H9 (cell line): ENCODE measurements at regions not wholly inside any gene's neighbourhood (a gene's known extent, or its start where the extent isn't known, plus 50 kb on each side); places are given as distances from the start of the nearest gene placed in this dataset.

ENCODE experiments used
- DNase-seq: peaks from one replicate; pipeline ENCODE4 v3.0.0-alpha.2; 2017
- H2AFZ ChIP-seq: one replicate; pipeline ENCODE4 v1.6.1; 2013; ENCODE audit warnings: mild to moderate bottlenecking, low read length, control low read depth, moderate library complexity
- H2AK5ac ChIP-seq: 2 replicates; pipeline ENCODE4 v1.6.1; 2013; ENCODE audit warnings: low read length, control low read depth, mixed read lengths; ENCODE audit not compliant: insufficient read length
- H2BK120ac ChIP-seq: one replicate; pipeline ENCODE4 v1.6.1; 2013; ENCODE audit warnings: low read depth, mild to moderate bottlenecking, low read length, control low read depth, inconsistent platforms; ENCODE audit not compliant: poor library complexity, severe bottlenecking
- H2BK12ac ChIP-seq: 2 replicates; pipeline ENCODE4 v1.6.1; 2013; ENCODE audit warnings: low read length, control low read depth, mixed read lengths, low read depth; ENCODE audit not compliant: insufficient read length
- H2BK15ac ChIP-seq: 2 replicates; pipeline ENCODE4 v1.6.1; 2013; ENCODE audit warnings: low read depth, low read length, control low read depth
- H2BK20ac ChIP-seq: one replicate; pipeline ENCODE4 v1.6.1; 2013; ENCODE audit warnings: low read depth, mild to moderate bottlenecking, low read length, control low read depth, inconsistent platforms; ENCODE audit not compliant: poor library complexity, severe bottlenecking
- H2BK5ac ChIP-seq: 2 replicates; pipeline ENCODE4 v1.6.1; 2013; ENCODE audit warnings: low read length, control low read depth, mixed read lengths; ENCODE audit not compliant: insufficient read length
- H3K14ac ChIP-seq: 2 replicates; pipeline ENCODE4 v1.6.1; 2013; ENCODE audit warnings: low read length, control low read depth; ENCODE audit not compliant: insufficient read depth
- H3K18ac ChIP-seq: 2 replicates; pipeline ENCODE4 v1.6.1; 2013; ENCODE audit warnings: low read depth, mild to moderate bottlenecking, mixed read lengths, low read length, control low read depth; ENCODE audit not compliant: insufficient read length
- H3K23ac ChIP-seq: 2 replicates; pipeline ENCODE4 v1.6.1; 2013; ENCODE audit warnings: low read length, control low read depth, mixed read lengths, low read depth; ENCODE audit not compliant: insufficient read length
- H3K23me2 ChIP-seq: 2 replicates; pipeline ENCODE4 v1.6.1; 2013; ENCODE audit warnings: low read depth, mild to moderate bottlenecking, mixed read lengths, low read length, control low read depth; ENCODE audit not compliant: insufficient read length, poor library complexity, severe bottlenecking
- H3K27ac ChIP-seq: 2 replicates; pipeline ENCODE4 v1.5.1; 2013; ENCODE audit warnings: low read length, control low read depth, mixed read lengths, low read depth; ENCODE audit not compliant: insufficient read length
- H3K27me3 ChIP-seq: 2 replicates; pipeline ENCODE4 v1.6.1; 2013; ENCODE audit warnings: low read length, control low read depth, inconsistent platforms; ENCODE audit not compliant: insufficient read depth
- H3K4ac ChIP-seq: 2 replicates; pipeline ENCODE4 v1.6.1; 2013; ENCODE audit warnings: low read depth, mild to moderate bottlenecking, control low read depth, inconsistent platforms, low read length, moderate library complexity
- H3K4me1 ChIP-seq: 2 replicates; pipeline ENCODE4 v1.6.1; 2013; ENCODE audit warnings: low read length, control low read depth, inconsistent platforms; ENCODE audit not compliant: insufficient read depth
- H3K4me2 ChIP-seq: 2 replicates; pipeline ENCODE4 v1.6.1; 2013; ENCODE audit warnings: low read length, control low read depth, mixed read lengths; ENCODE audit not compliant: insufficient read length, insufficient read depth
- H3K56ac ChIP-seq: 2 replicates; pipeline ENCODE4 v1.6.1; 2013; ENCODE audit warnings: low read depth, mild to moderate bottlenecking, mixed read lengths, low read length, control low read depth; ENCODE audit not compliant: insufficient read length
- H3K79me1 ChIP-seq: 2 replicates; pipeline ENCODE4 v1.6.1; 2013; ENCODE audit warnings: low read depth, mild to moderate bottlenecking, moderate library complexity, low read length, control low read depth, inconsistent platforms; ENCODE audit not compliant: insufficient read depth, poor library complexity, severe bottlenecking
- H3K79me2 ChIP-seq: 2 replicates; pipeline ENCODE4 v1.6.1; 2013; ENCODE audit warnings: low read length, control low read depth, inconsistent platforms; ENCODE audit not compliant: insufficient read depth
- H3K9ac ChIP-seq: 2 replicates; pipeline ENCODE4 v1.6.1; 2013; ENCODE audit warnings: low read length, control low read depth, mixed read lengths; ENCODE audit not compliant: insufficient read length; ENCODE audit errors: extremely low read depth
- H3K9me3 ChIP-seq: one replicate; pipeline ENCODE4 v1.6.1; 2013; ENCODE audit warnings: low read depth, low read length, inconsistent platforms; ENCODE audit not compliant: control insufficient read depth
- H3T11ph ChIP-seq: one replicate; pipeline ENCODE4 v1.6.1; 2013; ENCODE audit warnings: mild to moderate bottlenecking, low read length, control low read depth, inconsistent platforms
- H4K20me1 ChIP-seq: one replicate; pipeline ENCODE4 v1.6.1; 2013; ENCODE audit not compliant: control insufficient read depth, insufficient read length, insufficient read depth
- H4K5ac ChIP-seq: 2 replicates; pipeline ENCODE4 v1.6.1; 2013; ENCODE audit warnings: low read depth, mild to moderate bottlenecking, mixed read lengths, low read length, control low read depth; ENCODE audit not compliant: insufficient read length
- H4K8ac ChIP-seq: replicated peaks from 2 replicates; pipeline ENCODE4 v1.6.1; 2013; ENCODE audit warnings: low read length, control low read depth, mixed read lengths, low read depth; ENCODE audit not compliant: insufficient read length
- H4K91ac ChIP-seq: 2 replicates; pipeline ENCODE4 v1.6.1; 2013; ENCODE audit warnings: low read depth, mild to moderate bottlenecking, moderate library complexity, mixed read lengths, low read length, control low read depth; ENCODE audit not compliant: insufficient read length
- H3K27ac Mint-ChIP-seq, 3 experiments: 2 replicates in 2 of 3; 3 replicates in 1 of 3; pipeline ENCODE4 v1.8.0; 2020 to 2021; ENCODE audit warnings: mixed read lengths in 3 of 3, mild to moderate bottlenecking in 1 of 3, moderate library complexity in 1 of 3
- H3K27me3 Mint-ChIP-seq: 2 replicates; pipeline ENCODE4 v1.8.0; 2021; ENCODE audit warnings: low read depth, mild to moderate bottlenecking, moderate library complexity, mixed read lengths
- H3K36me3 Mint-ChIP-seq, 3 experiments: 2 replicates in 2 of 3; 3 replicates in 1 of 3; pipeline ENCODE4 v1.8.0; 2020 to 2021; ENCODE audit warnings: low read depth in 3 of 3, mixed read lengths in 3 of 3; ENCODE audit not compliant: insufficient read depth in 1 of 3
- H3K4me1 Mint-ChIP-seq, 2 experiments: 2 replicates each; pipeline ENCODE4 v1.8.0; 2020; ENCODE audit warnings: mixed read lengths in 2 of 2
- H3K4me3 Mint-ChIP-seq, 2 experiments: 2 replicates in 1 of 2; 3 replicates in 1 of 2; pipeline ENCODE4 v1.8.0; 2020 to 2021; ENCODE audit warnings: mild to moderate bottlenecking in 2 of 2, mixed read lengths in 2 of 2, moderate library complexity in 1 of 2
- H3K9me3 Mint-ChIP-seq, 2 experiments: 2 replicates in 1 of 2; 3 replicates in 1 of 2; pipeline ENCODE4 v1.8.0; 2020; ENCODE audit warnings: mild to moderate bottlenecking in 2 of 2, mixed read lengths in 2 of 2, moderate library complexity in 1 of 2
- CTCF ChIP-seq: fragments of 200-600 bp; sonication (generic); conservative IDR thresholded peaks from 3 replicates; pipeline ENCODE4 v1.8.0; 2021; ENCODE audit warnings: antibody characterized with exemption, mild to moderate bottlenecking
- WGBS: extraction: QIAGEN DNeasy Blood & Tissue Kit; methylation state at CpG from one replicate; pipeline ENCODE4 v1.1.7; 2013; ENCODE audit warnings: missing lambda C conversion rate, low lambda C conversion rate, mixed read lengths; ENCODE audit not compliant: insufficient read length; ENCODE audit errors: extremely low coverage; 5-methylcytosine and 5-hydroxymethylcytosine counted together

GRCh38 chr6:140228491-140228890 lies 854.0 kb upstream of the CITED2 start:
- DNase-seq, result no peak
- H3K27ac ChIP-seq, result no peak overlapping the region
- no CpG with 5 or more reads among the region's 1 CpG for WGBS
- no peak overlapping the region for H2BK20ac ChIP-seq
- TF ChIP-seq CTCF, result no peak
- no peak overlapping the region for H2BK12ac ChIP-seq
- no peaks in the 10 kb centered on the region for H3K4me1 ChIP-seq
- H3K79me2 ChIP-seq, result no peaks in the 10 kb centered on the region
- H3K4ac ChIP-seq, result no peak overlapping the region
- Mint-ChIP-seq H3K4me3 (no peak overlapping the region), H3K9me3 (peaks cover 18 to 23% of the 10 kb centered on the region in 2 experiments), H3K27me3 (no peaks in the 10 kb centered on the region), H3K4me1 (no peaks in the 10 kb centered on the region), H3K36me3 (peaks cover 10 to 26% (median 13%) of the 10 kb centered on the region in 3 experiments), H3K27ac (no peak overlapping the region)
- H2BK120ac ChIP-seq, result no peak overlapping the region
- H4K91ac ChIP-seq, result no peak overlapping the region
- H2BK5ac ChIP-seq, result no peak overlapping the region
- H4K8ac ChIP-seq, result no peak overlapping the region
- no peaks in the 10 kb centered on the region for H3K27me3 ChIP-seq
- no peak overlapping the region for H2AK5ac ChIP-seq
- H3K23ac ChIP-seq, result no peak overlapping the region
- no peak overlapping the region for H3K4me2 ChIP-seq
- no peaks in the 10 kb centered on the region for H3K79me1 ChIP-seq
- H3K14ac ChIP-seq, result no peak overlapping the region
- H3K56ac ChIP-seq, result no peak overlapping the region
- H3K23me2 ChIP-seq, result no peaks in the 10 kb centered on the region
- H3K9ac ChIP-seq, result no peak overlapping the region
- H2BK15ac ChIP-seq, result no peak overlapping the region
- no peak overlapping the region for H4K5ac ChIP-seq
- no peak overlapping the region for H3T11ph ChIP-seq
- H3K9me3 ChIP-seq, result no peaks in the 10 kb centered on the region
- no peak overlapping the region for H3K18ac ChIP-seq
- H2AFZ ChIP-seq, result no peak overlapping the region
- no peaks in the 10 kb centered on the region for H4K20me1 ChIP-seq
